BJ (cell line): ENCODE measurements at regions not wholly inside any gene's neighbourhood (a gene's known extent, or its start where the extent isn't known, plus 50 kb on each side); places are given as distances from the start of the nearest gene placed in this dataset.

Source experiments
- CTCF ChIA-PET: fragments of 350-600 bp; formaldehyde crosslinking; extraction: SDS; loops from one replicate; lab custom pipeline; 2021; ENCODE audit warnings: antibody characterized with exemption, inconsistent platforms; lab: Yijun Ruan, JAX
- POLR2A ChIA-PET: fragments of 300-600 bp; sonication (Branson Sonifier 250); formaldehyde crosslinking; extraction: SDS; loops from one replicate; lab custom pipeline; 2021; ENCODE audit warnings: antibody characterized with exemption; lab: Charles Lee
- DNase-seq: peaks from one replicate; pipeline ENCODE4 v3.0.0-alpha.2; 2011; ENCODE audit warnings: low read depth
- H3K27me3 ChIP-seq: 2 replicates; pipeline ENCODE4 v1.6.0; 2011; ENCODE audit warnings: low read length; ENCODE audit not compliant: control insufficient read depth, insufficient read depth
- H3K36me3 ChIP-seq: 2 replicates; pipeline ENCODE4 v1.5.1; 2011; ENCODE audit warnings: low read length; ENCODE audit not compliant: control insufficient read depth, insufficient read depth
- H3K4me3 ChIP-seq: 2 replicates; pipeline ENCODE4 v1.5.1; 2011; ENCODE audit warnings: low read depth, mild to moderate bottlenecking, control low read depth, low read length
- CTCF ChIP-seq: IDR thresholded peaks from 2 replicates; pipeline ENCODE4 v1.5.1; 2011; ENCODE audit warnings: low read depth, mild to moderate bottlenecking, control low read depth, inconsistent platforms, low read length, moderate library complexity; ENCODE audit not compliant: insufficient read depth

GRCh38 chr12:34343766-34344165 is 321.5 kb downstream of the ALG10 start:
- ChIA-PET POLR2A (no interaction called here), CTCF (no interaction called here)
- Histone ChIP-seq H3K27me3 (no peaks in the 10 kb centered on the region), H3K36me3 (no peaks in the 10 kb centered on the region), H3K4me3 (no peak overlapping the region)
- DNase-seq, result no peak
- TF ChIP-seq CTCF, result no peak

GRCh38 chr12:34344851-34345522 is 322.7 kb downstream of the ALG10 start:
- H3K27me3 ChIP-seq, result no peaks in the 10 kb centered on the region
- ChIA-PET CTCF (no interaction called here), POLR2A (no interaction called here)
- no peak for TF ChIP-seq CTCF
- no peak overlapping the region for H3K4me3 ChIP-seq
- DNase-seq, result no peak
- no peaks in the 10 kb centered on the region for H3K36me3 ChIP-seq

- no peak for TF ChIP-seq CTCF
- Histone ChIP-seq H3K4me3 (no peak overlapping the region), H3K27me3 (no peaks in the 10 kb centered on the region), H3K36me3 (no peaks in the 10 kb centered on the region)
- CTCF ChIA-PET, result no interaction called here
- POLR2A ChIA-PET, result no interaction called here
- DNase-seq, result no peak
These were observed 323.5 kb downstream of the ALG10 start for GRCh38 chr12:34345801-34346200.

DNA sequence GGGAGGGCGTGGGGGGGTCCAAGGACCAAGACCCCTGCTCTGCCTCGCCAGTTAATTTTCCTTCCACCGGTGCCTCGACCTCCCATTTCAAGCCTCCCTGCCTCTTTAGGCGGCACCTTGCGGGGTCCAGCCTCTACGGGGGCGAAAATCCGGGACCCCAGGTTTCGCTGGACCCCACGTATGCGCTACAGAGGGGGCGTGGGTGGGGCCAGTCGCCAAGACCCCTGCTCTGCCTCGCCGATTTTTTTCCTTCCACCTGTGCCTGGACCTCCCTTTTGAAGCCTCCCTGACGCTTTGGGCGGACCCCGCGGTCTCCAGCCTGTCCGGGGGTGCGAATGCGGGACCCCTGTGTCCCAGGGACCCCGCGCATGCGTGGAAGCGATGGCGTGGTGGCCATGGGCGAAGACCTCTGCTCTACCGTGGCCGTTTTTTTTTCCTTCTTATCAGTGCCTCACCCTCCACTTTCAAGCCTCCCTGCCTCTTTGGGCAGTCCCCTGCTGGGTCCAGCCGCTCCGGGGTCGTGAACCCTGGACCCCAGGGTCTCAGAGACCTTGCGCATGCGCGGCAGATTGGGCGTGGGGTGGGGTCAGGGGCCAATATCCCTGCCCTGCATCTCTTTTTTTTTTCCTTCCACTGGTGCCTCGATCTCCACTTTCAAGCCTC is 324.2 kb downstream of the ALG10 start:
- no peak overlapping the region for H3K4me3 ChIP-seq
- TF ChIP-seq CTCF, result no peak
- no peak for DNase-seq
- POLR2A ChIA-PET, result no interaction called here
- CTCF ChIA-PET, result no interaction called here
- no peaks in the 10 kb centered on the region for H3K36me3 ChIP-seq
- H3K27me3 ChIP-seq, result no peaks in the 10 kb centered on the region

- POLR2A ChIA-PET, result no interaction called here
- TF ChIP-seq CTCF, result no peak
These were observed 325.1 kb downstream of the ALG10 start for GRCh38 chr12:34347367-34347766.

More at GRCh38 chr12:34347367-34347766, 325.1 kb downstream of the ALG10 start:
- CTCF ChIA-PET, result no interaction called here
- Histone ChIP-seq H3K27me3 (no peaks in the 10 kb centered on the region), H3K4me3 (no peak overlapping the region), H3K36me3 (no peaks in the 10 kb centered on the region)
- no peak for DNase-seq
